ENCODE measurements at regions not wholly inside any gene's neighbourhood (a gene's known extent, or its start where the extent isn't known, plus 50 kb on each side); places are given as distances from the start of the nearest gene placed in this dataset.

DNA sequence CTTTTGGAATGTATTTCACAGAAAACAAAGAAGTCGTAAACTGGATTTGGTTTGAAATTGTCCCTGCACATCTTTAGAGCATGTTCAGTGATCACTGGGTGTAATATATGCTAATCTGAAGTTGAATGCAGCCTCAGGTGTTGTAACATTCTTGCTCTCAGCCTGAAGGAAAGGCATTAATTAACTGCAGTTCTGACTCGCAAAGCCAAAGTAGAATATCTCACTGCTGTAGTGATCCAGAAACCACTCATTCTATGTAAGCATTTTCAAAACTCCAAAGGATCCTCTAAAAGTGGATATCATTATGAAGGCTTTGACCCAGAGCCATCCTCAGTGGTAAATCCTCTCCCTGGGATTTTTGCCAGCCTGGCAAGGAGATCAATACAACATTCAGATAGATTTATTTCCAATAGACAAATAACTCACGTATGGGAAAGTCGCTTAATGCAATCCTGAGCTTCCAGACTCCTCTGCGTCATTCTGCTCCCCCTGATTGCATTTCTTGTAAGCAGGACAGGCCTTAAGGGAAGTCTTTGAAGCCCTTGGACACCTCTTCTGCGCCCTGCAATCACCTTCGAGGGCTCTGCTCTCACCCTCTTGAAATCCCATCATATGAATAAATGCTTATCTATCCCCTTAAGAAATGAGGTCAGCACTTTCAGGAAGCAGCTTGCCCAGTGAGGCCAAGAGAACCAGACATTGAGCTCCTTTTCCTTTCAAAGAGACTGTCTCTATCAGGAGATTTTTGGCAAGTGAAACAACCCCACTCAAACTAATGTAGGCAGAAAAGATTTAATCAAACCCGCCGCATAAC, 301.7 kb upstream of the NBEA start:
- DNase-seq = no peak

- DNase-seq = no peak
Measured at GRCh38 chr13:34640993-34641330, 301.1 kb upstream of the NBEA start.

DNA sequence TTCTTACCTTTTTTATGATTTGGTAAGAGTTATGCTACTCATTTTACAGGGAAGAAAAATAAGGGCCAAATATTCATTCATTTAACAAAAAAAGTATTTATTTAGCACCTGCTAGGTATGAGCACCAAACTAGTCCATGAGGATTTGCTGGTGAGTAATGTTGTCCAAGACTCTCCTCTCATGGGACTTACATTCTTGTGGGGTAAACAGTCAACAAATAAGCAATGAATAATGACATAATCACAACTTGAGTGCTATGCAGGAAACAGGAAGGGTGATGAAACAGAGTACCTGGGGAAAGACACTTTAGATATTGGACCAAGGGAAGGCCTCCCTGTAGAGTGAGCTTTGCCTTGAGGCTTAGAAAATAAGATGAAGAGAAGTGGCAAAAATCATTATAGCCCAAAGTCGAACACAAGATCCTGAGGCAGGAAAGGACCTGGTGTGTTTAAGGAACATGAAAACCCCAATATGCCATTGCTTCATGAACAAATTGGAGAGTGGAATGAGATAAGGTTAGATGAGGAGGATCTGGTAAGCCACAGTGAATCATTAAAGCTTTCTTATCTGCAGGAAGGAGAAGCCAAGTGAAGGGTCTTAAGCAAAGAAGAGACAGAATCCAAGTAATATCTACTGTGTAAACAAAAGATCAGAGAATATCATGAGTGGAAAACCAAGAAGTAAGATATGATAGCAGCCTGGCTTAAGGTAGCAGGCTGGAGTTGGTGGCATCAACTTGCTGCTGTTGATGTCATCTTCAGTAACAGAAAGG, 294.5 kb upstream of the NBEA start:
- no peak for DNase-seq

DNA sequence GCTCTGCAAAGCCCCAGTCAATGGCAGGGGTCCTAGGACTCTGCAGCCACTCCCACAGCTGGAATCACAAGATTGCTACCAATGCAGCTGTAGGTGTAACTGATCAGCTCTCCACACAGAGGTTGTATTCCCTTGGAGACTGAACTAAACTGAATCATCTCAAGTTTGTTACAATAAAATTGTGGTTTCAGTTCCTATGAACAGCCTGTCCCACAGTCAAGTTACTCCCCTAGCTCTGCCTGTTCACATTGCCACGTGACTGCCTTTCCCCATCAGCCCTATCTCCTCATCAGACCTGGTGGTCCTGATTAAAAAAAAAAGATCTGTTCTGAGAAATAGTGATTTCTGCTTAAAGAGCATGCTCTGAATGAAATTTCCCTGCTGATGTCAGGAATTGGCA, 287.9 kb upstream of the NBEA start:
- no peak for DNase-seq

GRCh38 chr13:34654647-34655046, 287.4 kb upstream of the NBEA start:
- no peak for DNase-seq

- no peak for DNase-seq
Measured at GRCh38 chr13:34655554-34655953, 286.5 kb upstream of the NBEA start.

DNA sequence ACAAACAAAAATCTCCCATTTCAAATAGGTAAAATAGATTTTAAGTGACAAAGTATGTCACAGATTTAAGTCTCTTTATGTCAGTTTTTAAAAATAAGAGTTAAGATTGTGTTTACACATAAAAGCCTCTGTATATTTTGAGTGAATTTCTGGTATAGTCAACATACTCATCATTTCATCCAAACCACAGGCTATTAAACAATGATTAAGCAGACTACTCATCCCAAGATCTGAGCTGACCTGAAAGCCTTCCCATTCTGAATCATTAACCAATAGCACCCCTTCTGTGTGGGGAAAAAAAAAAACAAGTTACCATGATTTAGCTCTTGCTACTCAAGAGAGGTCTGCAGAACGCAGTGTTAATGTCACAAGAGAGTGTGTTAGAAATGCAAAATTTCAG, 284.4 kb upstream of the NBEA start:
- no peak for DNase-seq

GRCh38 chr13:34667286-34668218, 274.5 kb upstream of the NBEA start:
- no peak for DNase-seq

- DNase-seq = no peak
Measured at GRCh38 chr13:34671137-34671536, 270.9 kb upstream of the NBEA start.

DNA sequence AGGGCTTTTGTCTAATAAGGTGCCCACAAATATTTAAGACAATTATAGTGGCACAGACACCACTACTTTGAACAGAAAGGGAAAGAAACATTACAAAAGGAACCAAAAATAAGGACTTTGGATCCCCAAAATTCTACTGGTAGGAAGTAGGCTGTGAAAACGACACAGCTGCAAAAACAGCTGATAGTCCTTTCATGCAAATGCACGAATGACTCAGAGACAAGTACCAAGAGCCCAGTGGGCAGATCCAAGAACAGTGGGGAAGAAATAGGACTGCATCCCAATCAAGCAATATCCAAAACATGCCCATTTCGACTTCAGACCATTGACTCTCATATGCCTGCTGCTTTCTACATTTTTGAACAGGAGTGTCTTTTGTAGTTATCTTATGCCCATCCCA, 269.4 kb upstream of the NBEA start:
- no peak for DNase-seq

DNA sequence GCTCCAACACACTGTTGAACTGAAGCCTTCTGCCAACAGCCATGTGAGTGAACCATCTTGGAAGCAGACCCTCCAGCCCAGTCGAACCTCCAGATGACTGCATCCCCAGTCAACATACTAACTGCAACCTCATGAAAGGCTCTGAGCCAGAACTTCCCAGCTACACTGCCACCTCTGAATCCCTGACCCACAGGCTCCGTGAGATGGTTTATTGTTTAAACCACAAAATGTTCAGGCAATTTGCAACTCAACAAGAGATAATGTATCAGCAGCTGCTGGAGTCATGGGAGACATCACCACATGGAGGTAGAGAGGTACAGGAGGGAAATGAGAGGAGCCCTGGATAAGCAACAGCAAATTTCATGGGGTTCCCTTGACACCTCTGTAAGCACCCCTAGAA, 266.4 kb upstream of the NBEA start:
- DNase-seq = no peak

DNA sequence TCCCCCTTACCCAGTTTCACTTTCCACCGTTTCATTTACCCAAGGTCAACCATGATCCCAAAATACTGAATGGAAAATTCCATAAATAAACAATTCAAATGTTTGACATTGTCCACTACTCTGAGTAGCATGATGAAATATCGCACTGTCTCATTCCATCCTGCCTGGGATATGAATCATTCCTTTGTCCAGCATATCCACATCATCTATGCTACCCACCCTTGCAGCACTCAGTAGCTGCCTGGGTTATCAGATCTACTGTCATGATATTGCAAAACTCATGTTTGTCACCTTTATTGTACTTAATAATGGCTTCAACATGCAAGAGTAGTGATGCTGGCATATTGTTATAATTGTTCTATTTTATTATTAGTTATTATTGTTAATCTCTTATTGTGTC, 263.9 kb upstream of the NBEA start:
- no peak for DNase-seq

DNA sequence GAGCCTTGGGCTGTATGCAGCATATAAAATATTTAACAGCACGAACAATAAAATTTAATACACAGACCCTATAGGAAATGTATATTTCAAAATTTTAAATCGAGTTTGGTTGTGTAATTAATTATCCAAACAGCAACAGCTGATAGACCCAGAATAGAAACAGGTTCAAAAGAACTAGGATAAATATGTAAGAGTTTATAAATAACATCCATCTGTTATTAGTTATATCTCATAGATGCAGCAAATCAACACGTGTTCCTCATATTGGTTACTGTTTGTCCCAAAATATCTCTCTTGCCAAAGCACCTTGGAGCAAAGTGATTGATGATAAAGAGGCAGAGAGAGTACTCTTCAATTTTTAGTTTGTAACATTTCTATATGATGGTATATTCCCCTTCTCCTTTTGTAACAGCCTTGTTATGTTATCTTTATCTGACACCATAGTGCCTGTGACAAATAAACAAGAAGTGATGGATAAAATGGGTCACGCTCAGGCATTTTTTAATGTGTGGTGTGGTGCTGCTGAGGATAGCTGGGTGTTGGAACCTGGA, 260.6 kb upstream of the NBEA start:
- no peak for DNase-seq

- no peak for DNase-seq
Measured at GRCh38 chr13:34695063-34695462, 247.0 kb upstream of the NBEA start.

DNA sequence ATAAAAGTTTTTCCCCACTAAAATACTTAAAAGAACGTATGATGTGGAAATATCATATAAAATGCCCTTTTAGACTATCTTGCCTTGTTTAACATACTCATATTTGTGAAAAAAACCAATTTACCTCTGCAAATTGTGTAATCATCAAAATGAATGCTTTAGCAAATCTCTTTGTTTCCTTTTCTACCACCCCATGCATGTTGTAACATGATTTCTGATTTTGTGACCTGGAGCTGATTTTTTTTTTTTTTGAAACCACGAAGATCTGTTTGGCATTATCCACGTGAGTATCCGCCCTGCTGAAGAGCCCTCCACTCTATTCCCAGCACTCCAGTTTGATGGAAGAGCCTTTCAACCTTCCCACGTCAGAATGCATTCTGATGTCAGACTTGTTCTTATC, 245.8 kb upstream of the NBEA start:
- no peak for DNase-seq

DNA sequence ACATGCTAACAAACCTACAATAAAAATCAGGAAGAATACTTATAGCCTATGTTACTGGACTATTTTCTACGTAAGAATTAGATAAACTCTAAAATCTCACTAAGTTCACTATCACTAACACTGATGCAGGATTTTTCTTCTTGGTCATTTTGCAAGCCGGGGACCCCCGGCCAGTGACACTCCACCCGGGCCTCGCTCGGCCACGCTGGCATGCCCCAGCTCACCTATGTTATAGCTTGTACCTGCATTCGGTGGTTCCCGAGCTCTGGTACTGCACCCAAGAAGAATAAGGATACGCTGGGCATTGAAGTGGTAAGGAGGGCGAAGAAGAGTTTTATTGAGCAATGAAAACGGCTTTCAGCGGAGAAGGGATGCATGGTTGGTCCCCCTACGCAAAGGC, 245.3 kb upstream of the NBEA start:
- DNase-seq = no peak

DNA sequence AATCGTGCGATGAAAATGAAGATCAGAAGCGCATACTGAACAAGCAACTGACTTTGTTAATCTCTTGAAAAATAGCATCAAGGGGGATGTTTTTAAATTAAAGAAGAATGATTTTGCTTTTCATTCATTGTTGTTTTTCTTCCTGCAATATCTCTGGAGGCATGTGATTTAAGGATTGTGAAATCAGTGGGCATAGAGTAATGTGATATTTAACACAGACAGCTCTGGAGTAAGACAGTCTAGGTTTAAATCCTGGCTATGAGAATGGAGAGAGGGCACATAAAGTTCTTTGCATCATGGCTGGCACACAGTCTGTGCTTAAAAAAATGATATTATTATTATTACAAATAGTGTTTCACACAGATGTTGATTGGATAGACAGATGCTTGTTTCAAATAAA, 243.1 kb upstream of the NBEA start:
- DNase-seq = no peak

DNA sequence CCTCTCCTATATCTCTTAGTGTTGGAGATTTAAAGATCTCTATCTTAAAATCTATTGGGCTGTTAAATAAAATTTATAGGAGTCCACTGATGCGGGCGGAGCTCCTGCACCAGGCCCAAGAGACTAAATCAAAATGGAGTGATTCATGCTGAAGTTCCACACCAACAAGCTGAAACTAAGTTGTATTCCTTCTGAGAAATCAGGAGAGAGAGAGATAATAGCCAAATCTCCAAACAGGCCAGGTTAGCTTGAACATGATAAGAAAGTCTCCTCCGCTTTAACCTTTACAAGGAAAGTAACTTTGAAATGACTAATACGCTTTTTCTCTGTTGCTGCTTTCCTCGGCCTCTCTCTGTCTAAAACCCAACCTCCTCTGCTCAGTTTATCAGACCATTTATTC, 241.9 kb upstream of the NBEA start:
- no peak for DNase-seq

- no peak for DNase-seq
Measured at GRCh38 chr13:34701919-34702318, 240.2 kb upstream of the NBEA start.

DNA sequence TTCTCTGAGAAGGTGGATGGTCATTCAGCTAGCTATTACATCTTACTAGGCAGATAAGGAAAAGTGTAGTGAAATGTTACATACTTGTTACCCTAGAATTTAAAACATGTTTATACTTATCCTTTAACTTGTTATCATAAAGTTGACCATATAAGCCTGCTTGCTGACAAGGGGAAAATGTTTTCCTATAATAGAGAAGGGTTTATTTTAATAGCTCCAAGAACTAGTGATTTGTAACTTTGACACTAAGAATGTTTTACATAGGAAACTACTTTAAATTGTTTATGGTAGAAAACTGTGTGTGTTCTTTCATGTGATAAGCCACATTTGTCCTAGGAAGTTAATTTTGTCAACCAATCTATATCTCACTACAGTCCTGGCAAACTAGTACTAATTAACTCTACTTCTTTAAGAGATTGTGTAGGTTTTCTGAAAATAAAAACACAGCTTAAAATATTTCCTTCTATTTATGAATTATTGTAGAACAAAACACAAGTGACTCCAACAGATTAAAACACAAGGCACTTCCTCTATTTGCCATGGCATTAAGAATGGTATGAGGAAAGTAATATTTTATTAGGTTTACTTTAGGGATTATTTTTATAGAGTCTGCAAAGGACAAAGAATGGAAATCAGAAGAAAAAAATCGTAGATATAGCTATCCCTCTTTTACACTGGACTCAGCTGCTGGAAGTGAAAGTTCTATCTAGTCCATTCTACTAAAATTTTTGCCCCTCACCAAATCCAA, 233.3 kb upstream of the NBEA start:
- DNase-seq = no peak

DNA sequence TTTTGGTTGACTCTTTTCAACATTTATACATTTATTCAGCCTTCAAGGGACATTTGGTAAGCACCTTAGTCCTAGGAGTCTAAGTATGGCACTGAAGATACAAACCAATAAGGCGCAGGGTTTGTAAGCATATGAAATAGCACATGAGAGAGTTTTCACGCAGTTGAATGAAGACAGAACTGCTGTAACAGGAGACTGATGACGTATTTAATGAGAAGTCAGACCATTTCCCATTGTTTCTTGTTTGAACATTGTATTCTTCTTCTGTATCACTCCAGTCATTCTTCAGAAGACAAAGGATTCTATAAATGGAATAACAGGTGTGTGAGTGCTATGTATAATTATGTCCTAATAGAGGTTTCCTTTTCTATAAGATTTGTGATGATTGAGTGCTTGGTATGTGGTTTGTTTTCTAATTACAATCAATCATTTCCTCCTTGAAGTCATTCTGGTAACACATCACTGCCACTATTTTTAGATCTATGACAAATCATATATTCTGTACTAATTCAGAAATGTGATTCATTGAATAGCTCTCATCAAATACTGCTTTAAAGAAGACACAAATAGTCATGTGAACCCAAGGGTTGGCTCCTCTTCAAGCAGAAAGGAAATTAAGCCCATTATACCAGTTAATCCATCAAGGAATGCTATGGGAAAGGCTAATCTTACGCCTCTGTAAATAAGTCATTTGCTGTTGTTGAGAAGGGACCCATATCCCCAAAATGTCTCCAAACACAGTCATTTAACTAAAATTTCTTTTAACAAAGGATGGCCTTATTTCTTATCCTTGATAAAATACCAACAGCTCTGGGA, 222.8 kb upstream of the NBEA start:
- DNase-seq = no peak

DNA sequence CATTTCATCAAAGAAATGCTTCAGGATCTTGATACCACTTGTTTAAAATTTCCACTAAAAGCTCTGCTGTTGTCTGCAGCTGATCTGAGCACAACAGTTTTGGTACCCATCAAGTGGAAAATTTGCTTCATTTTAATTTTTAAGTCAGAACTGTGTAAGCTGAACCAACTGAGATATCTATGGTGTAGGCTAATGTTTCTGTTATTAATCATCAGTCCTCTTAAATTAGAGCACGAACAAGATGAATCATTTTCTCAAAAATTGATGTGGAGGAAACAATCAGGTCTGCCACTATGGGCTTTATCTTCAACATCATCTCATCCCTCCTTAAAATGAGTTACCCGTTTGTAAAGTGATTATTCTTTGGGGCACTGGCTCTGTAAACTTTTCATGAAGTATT, 221.5 kb upstream of the NBEA start:
- DNase-seq = no peak

All from CD4-positive, alpha-beta T cell treated with Interleukin-4 for 1 hour (primary cell).